ENCODE measurements at regions not wholly inside any gene's neighbourhood (a gene's known extent, or its start where the extent isn't known, plus 50 kb on each side); places are given as distances from the start of the nearest gene placed in this dataset.

DNA sequence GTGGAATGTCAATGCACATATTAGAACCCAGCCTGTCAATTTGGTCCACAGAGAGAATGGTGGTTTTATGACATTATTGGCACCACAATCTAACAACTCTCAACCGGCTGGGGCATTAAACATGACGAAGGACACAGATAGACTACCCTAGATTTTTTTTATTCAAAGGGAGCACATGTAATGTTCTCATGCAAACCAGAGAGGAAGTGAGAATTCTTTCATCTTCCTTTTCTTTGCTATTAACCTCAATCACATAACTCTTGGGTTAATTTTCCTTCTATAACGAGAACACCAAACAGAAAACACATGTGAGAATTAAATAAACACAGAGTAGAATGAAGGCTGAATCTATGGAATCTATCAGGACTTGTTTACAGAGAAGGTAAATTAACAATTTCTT is 94.9 kb upstream of the TNC start:
- TF ChIP-seq CTCF (IDR thresholded peaks at IDR 0.05) (no peak), EP300 (IDR thresholded peaks at IDR 0.05) (no peak), POLR2A (IDR thresholded peaks at IDR 0.05) (no peak)

Data from upper lobe of left lung (tissue), 4 donors.